H9 (cell line): ENCODE measurements at regions not wholly inside any gene's neighbourhood (a gene's known extent, or its start where the extent isn't known, plus 50 kb on each side); places are given as distances from the start of the nearest gene placed in this dataset.

Experiments
- DNase-seq: peaks from one replicate; pipeline ENCODE4 v3.0.0-alpha.2; 2017
- H2AFZ ChIP-seq: one replicate; pipeline ENCODE4 v1.6.1; 2013; ENCODE audit warnings: mild to moderate bottlenecking, low read length, control low read depth, moderate library complexity
- H2AK5ac ChIP-seq: 2 replicates; pipeline ENCODE4 v1.6.1; 2013; ENCODE audit warnings: low read length, control low read depth, mixed read lengths; ENCODE audit not compliant: insufficient read length
- H2BK120ac ChIP-seq: one replicate; pipeline ENCODE4 v1.6.1; 2013; ENCODE audit warnings: low read depth, mild to moderate bottlenecking, low read length, control low read depth, inconsistent platforms; ENCODE audit not compliant: poor library complexity, severe bottlenecking
- H2BK12ac ChIP-seq: 2 replicates; pipeline ENCODE4 v1.6.1; 2013; ENCODE audit warnings: low read length, control low read depth, mixed read lengths, low read depth; ENCODE audit not compliant: insufficient read length
- H2BK15ac ChIP-seq: 2 replicates; pipeline ENCODE4 v1.6.1; 2013; ENCODE audit warnings: low read depth, low read length, control low read depth
- H2BK20ac ChIP-seq: one replicate; pipeline ENCODE4 v1.6.1; 2013; ENCODE audit warnings: low read depth, mild to moderate bottlenecking, low read length, control low read depth, inconsistent platforms; ENCODE audit not compliant: poor library complexity, severe bottlenecking
- H2BK5ac ChIP-seq: 2 replicates; pipeline ENCODE4 v1.6.1; 2013; ENCODE audit warnings: low read length, control low read depth, mixed read lengths; ENCODE audit not compliant: insufficient read length
- H3K14ac ChIP-seq: 2 replicates; pipeline ENCODE4 v1.6.1; 2013; ENCODE audit warnings: low read length, control low read depth; ENCODE audit not compliant: insufficient read depth
- H3K18ac ChIP-seq: 2 replicates; pipeline ENCODE4 v1.6.1; 2013; ENCODE audit warnings: low read depth, mild to moderate bottlenecking, mixed read lengths, low read length, control low read depth; ENCODE audit not compliant: insufficient read length
- H3K23ac ChIP-seq: 2 replicates; pipeline ENCODE4 v1.6.1; 2013; ENCODE audit warnings: low read length, control low read depth, mixed read lengths, low read depth; ENCODE audit not compliant: insufficient read length
- H3K23me2 ChIP-seq: 2 replicates; pipeline ENCODE4 v1.6.1; 2013; ENCODE audit warnings: low read depth, mild to moderate bottlenecking, mixed read lengths, low read length, control low read depth; ENCODE audit not compliant: insufficient read length, poor library complexity, severe bottlenecking
- H3K27ac ChIP-seq: 2 replicates; pipeline ENCODE4 v1.5.1; 2013; ENCODE audit warnings: low read length, control low read depth, mixed read lengths, low read depth; ENCODE audit not compliant: insufficient read length
- H3K27me3 ChIP-seq: 2 replicates; pipeline ENCODE4 v1.6.1; 2013; ENCODE audit warnings: low read length, control low read depth, inconsistent platforms; ENCODE audit not compliant: insufficient read depth
- H3K4ac ChIP-seq: 2 replicates; pipeline ENCODE4 v1.6.1; 2013; ENCODE audit warnings: low read depth, mild to moderate bottlenecking, control low read depth, inconsistent platforms, low read length, moderate library complexity
- H3K4me1 ChIP-seq: 2 replicates; pipeline ENCODE4 v1.6.1; 2013; ENCODE audit warnings: low read length, control low read depth, inconsistent platforms; ENCODE audit not compliant: insufficient read depth
- H3K4me2 ChIP-seq: 2 replicates; pipeline ENCODE4 v1.6.1; 2013; ENCODE audit warnings: low read length, control low read depth, mixed read lengths; ENCODE audit not compliant: insufficient read length, insufficient read depth
- H3K56ac ChIP-seq: 2 replicates; pipeline ENCODE4 v1.6.1; 2013; ENCODE audit warnings: low read depth, mild to moderate bottlenecking, mixed read lengths, low read length, control low read depth; ENCODE audit not compliant: insufficient read length
- H3K79me1 ChIP-seq: 2 replicates; pipeline ENCODE4 v1.6.1; 2013; ENCODE audit warnings: low read depth, mild to moderate bottlenecking, moderate library complexity, low read length, control low read depth, inconsistent platforms; ENCODE audit not compliant: insufficient read depth, poor library complexity, severe bottlenecking
- H3K79me2 ChIP-seq: 2 replicates; pipeline ENCODE4 v1.6.1; 2013; ENCODE audit warnings: low read length, control low read depth, inconsistent platforms; ENCODE audit not compliant: insufficient read depth
- H3K9ac ChIP-seq: 2 replicates; pipeline ENCODE4 v1.6.1; 2013; ENCODE audit warnings: low read length, control low read depth, mixed read lengths; ENCODE audit not compliant: insufficient read length; ENCODE audit errors: extremely low read depth
- H3K9me3 ChIP-seq: one replicate; pipeline ENCODE4 v1.6.1; 2013; ENCODE audit warnings: low read depth, low read length, inconsistent platforms; ENCODE audit not compliant: control insufficient read depth
- H3T11ph ChIP-seq: one replicate; pipeline ENCODE4 v1.6.1; 2013; ENCODE audit warnings: mild to moderate bottlenecking, low read length, control low read depth, inconsistent platforms
- H4K20me1 ChIP-seq: one replicate; pipeline ENCODE4 v1.6.1; 2013; ENCODE audit not compliant: control insufficient read depth, insufficient read length, insufficient read depth
- H4K5ac ChIP-seq: 2 replicates; pipeline ENCODE4 v1.6.1; 2013; ENCODE audit warnings: low read depth, mild to moderate bottlenecking, mixed read lengths, low read length, control low read depth; ENCODE audit not compliant: insufficient read length
- H4K8ac ChIP-seq: replicated peaks from 2 replicates; pipeline ENCODE4 v1.6.1; 2013; ENCODE audit warnings: low read length, control low read depth, mixed read lengths, low read depth; ENCODE audit not compliant: insufficient read length
- H4K91ac ChIP-seq: 2 replicates; pipeline ENCODE4 v1.6.1; 2013; ENCODE audit warnings: low read depth, mild to moderate bottlenecking, moderate library complexity, mixed read lengths, low read length, control low read depth; ENCODE audit not compliant: insufficient read length
- H3K27ac Mint-ChIP-seq, 3 experiments: 2 replicates in 2 of 3; 3 replicates in 1 of 3; pipeline ENCODE4 v1.8.0; 2020 to 2021; ENCODE audit warnings: mixed read lengths in 3 of 3, mild to moderate bottlenecking in 1 of 3, moderate library complexity in 1 of 3
- H3K27me3 Mint-ChIP-seq: 2 replicates; pipeline ENCODE4 v1.8.0; 2021; ENCODE audit warnings: low read depth, mild to moderate bottlenecking, moderate library complexity, mixed read lengths
- H3K36me3 Mint-ChIP-seq, 3 experiments: 2 replicates in 2 of 3; 3 replicates in 1 of 3; pipeline ENCODE4 v1.8.0; 2020 to 2021; ENCODE audit warnings: low read depth in 3 of 3, mixed read lengths in 3 of 3; ENCODE audit not compliant: insufficient read depth in 1 of 3
- H3K4me1 Mint-ChIP-seq, 2 experiments: 2 replicates each; pipeline ENCODE4 v1.8.0; 2020; ENCODE audit warnings: mixed read lengths in 2 of 2
- H3K4me3 Mint-ChIP-seq, 2 experiments: 2 replicates in 1 of 2; 3 replicates in 1 of 2; pipeline ENCODE4 v1.8.0; 2020 to 2021; ENCODE audit warnings: mild to moderate bottlenecking in 2 of 2, mixed read lengths in 2 of 2, moderate library complexity in 1 of 2
- H3K9me3 Mint-ChIP-seq, 2 experiments: 2 replicates in 1 of 2; 3 replicates in 1 of 2; pipeline ENCODE4 v1.8.0; 2020; ENCODE audit warnings: mild to moderate bottlenecking in 2 of 2, mixed read lengths in 2 of 2, moderate library complexity in 1 of 2
- WGBS: extraction: QIAGEN DNeasy Blood & Tissue Kit; methylation state at CpG from one replicate; pipeline ENCODE4 v1.1.7; 2013; ENCODE audit warnings: missing lambda C conversion rate, low lambda C conversion rate, mixed read lengths; ENCODE audit not compliant: insufficient read length; ENCODE audit errors: extremely low coverage; 5-methylcytosine and 5-hydroxymethylcytosine counted together
- TF ChIP-seq, protein P1 (sequence below): fragments of 200-600 bp; sonication (generic); conservative IDR thresholded peaks from 3 replicates; pipeline ENCODE4 v1.8.0; 2021; ENCODE audit warnings: antibody characterized with exemption, mild to moderate bottlenecking

GRCh38 chr3:34015204-34016142 lies 217.0 kb downstream of the PDCD6IP start:
- no peak overlapping the region for H4K5ac ChIP-seq
- H3K9me3 ChIP-seq, result no peaks in the 10 kb centered on the region
- peak; percentile 43 for DNase-seq
- no peak overlapping the region for H2BK5ac ChIP-seq
- no peak overlapping the region for H3K18ac ChIP-seq
- no peaks in the 10 kb centered on the region for H3K79me1 ChIP-seq
- no peak overlapping the region for H3K4me2 ChIP-seq
- peaks cover 2% of the 10 kb centered on the region; the same call in 1 of the 2 replicates for H3K27me3 Mint-ChIP-seq
- no peaks in the 10 kb centered on the region for H4K20me1 ChIP-seq
- H3K4me1 Mint-ChIP-seq, result peaks cover 0 to 6% of the 10 kb centered on the region in 2 experiments; a peak in 2 of 4 replicates
- no peak overlapping the region for H2BK15ac ChIP-seq
- H3K4me3 Mint-ChIP-seq, result no peak overlapping the region
- no peak overlapping the region for H2BK20ac ChIP-seq
- no peak overlapping the region for H3K4ac ChIP-seq
- H3K23me2 ChIP-seq, result no peaks in the 10 kb centered on the region
- no peak overlapping the region for H3K23ac ChIP-seq
- H3K9me3 Mint-ChIP-seq, result no peaks in the 10 kb centered on the region
- H3T11ph ChIP-seq, result no peak overlapping the region
- H3K4me1 ChIP-seq, result no peaks in the 10 kb centered on the region
- H3K27me3 ChIP-seq, result no peaks in the 10 kb centered on the region
- H3K79me2 ChIP-seq, result no peaks in the 10 kb centered on the region
- H2BK12ac ChIP-seq, result no peak overlapping the region
- H3K14ac ChIP-seq, result no peak overlapping the region
- no peak overlapping the region for H3K9ac ChIP-seq
- H3K36me3 Mint-ChIP-seq, result no peaks in the 10 kb centered on the region
- no peak overlapping the region for H4K8ac ChIP-seq
- H2BK120ac ChIP-seq, result no peak overlapping the region
- H2AK5ac ChIP-seq, result no peak overlapping the region
- no peak overlapping the region for H3K27ac Mint-ChIP-seq
- no peak overlapping the region for H2AFZ ChIP-seq
- no CpG with 5 or more reads among the region's 9 CpGs for WGBS
- H3K56ac ChIP-seq, result no peak overlapping the region
- no peak overlapping the region for H3K27ac ChIP-seq
- TF ChIP-seq, protein P1, sequence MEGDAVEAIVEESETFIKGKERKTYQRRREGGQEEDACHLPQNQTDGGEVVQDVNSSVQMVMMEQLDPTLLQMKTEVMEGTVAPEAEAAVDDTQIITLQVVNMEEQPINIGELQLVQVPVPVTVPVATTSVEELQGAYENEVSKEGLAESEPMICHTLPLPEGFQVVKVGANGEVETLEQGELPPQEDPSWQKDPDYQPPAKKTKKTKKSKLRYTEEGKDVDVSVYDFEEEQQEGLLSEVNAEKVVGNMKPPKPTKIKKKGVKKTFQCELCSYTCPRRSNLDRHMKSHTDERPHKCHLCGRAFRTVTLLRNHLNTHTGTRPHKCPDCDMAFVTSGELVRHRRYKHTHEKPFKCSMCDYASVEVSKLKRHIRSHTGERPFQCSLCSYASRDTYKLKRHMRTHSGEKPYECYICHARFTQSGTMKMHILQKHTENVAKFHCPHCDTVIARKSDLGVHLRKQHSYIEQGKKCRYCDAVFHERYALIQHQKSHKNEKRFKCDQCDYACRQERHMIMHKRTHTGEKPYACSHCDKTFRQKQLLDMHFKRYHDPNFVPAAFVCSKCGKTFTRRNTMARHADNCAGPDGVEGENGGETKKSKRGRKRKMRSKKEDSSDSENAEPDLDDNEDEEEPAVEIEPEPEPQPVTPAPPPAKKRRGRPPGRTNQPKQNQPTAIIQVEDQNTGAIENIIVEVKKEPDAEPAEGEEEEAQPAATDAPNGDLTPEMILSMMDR, result peak; percentile 77
- H4K91ac ChIP-seq, result no peak overlapping the region
